ENCODE measurements at regions not wholly inside any gene's neighbourhood (a gene's known extent, or its start where the extent isn't known, plus 50 kb on each side); places are given as distances from the start of the nearest gene placed in this dataset.

GRCh38 chr1:117760485-117760884, 154.6 kb downstream of the TENT5C start:
- TF ChIP-seq CTCF (conservative IDR thresholded peaks at IDR 0.05; ENCODE audit: low read depth, low read length), result no peak
- no peak for TF ChIP-seq RAD21 (IDR thresholded peaks at IDR 0.05; ENCODE audit: low read length)
- TF ChIP-seq RFX5 (IDR thresholded peaks at IDR 0.05; ENCODE audit: low read depth, low read length), result no peak
- TF ChIP-seq POLR2A (IDR thresholded peaks at IDR 0.05; ENCODE audit: low read depth, low read length), result no peak
- no peak for TF ChIP-seq SMC3 (IDR thresholded peaks at IDR 0.05; ENCODE audit: low read depth, low read length)
- TF ChIP-seq RCOR1 (IDR thresholded peaks at IDR 0.05; ENCODE audit: insufficient replicate concordance, low read length), result no peak
- no peak for TF ChIP-seq FOS (IDR thresholded peaks at IDR 0.05; ENCODE audit: low read depth, low read length)
- no peak for TF ChIP-seq MAZ (IDR thresholded peaks at IDR 0.05; ENCODE audit: borderline replicate concordance, low read depth, low read length)
- TF ChIP-seq CEBPB (IDR thresholded peaks at IDR 0.05; ENCODE audit: low read depth, low read length), result no peak
- TF ChIP-seq USF2 (IDR thresholded peaks at IDR 0.05; ENCODE audit: low read depth, low read length), result no peak
- TF ChIP-seq NFE2L2 (IDR thresholded peaks at IDR 0.05; ENCODE audit: low read depth, low read length), result no peak

Data from IMR-90 (cell line).